Fibroblast of lung (primary cell): ENCODE measurements at regions not wholly inside any gene's neighbourhood (a gene's known extent, or its start where the extent isn't known, plus 50 kb on each side); places are given as distances from the start of the nearest gene placed in this dataset.
A peak's percentile ranks its signal among the peaks of the same experiment; 100 is the strongest.

Experiments
- DNase-seq, 2 donors: peaks; one replicate each; pipeline versions ENCODE4 v3.0.0 to v3.0.0-alpha.2; 2010; ENCODE audit warnings: low read depth in 2 of 2
- H2AFZ ChIP-seq: 2 replicates; pipeline ENCODE4 v1.5.1; 2012; ENCODE audit warnings: low read length, control low read depth, inconsistent platforms
- H3K27ac ChIP-seq: 2 replicates; pipeline ENCODE4 v1.5.1; 2011; ENCODE audit warnings: low read length, control low read depth; ENCODE audit not compliant: insufficient read depth
- H3K27me3 ChIP-seq: 2 replicates; pipeline ENCODE4 v1.5.1; 2011; ENCODE audit warnings: mild to moderate bottlenecking, low read length; ENCODE audit not compliant: control insufficient read depth, insufficient read depth
- H3K36me3 ChIP-seq: 2 replicates; pipeline ENCODE4 v1.5.1; 2011; ENCODE audit warnings: low read length; ENCODE audit not compliant: control insufficient read depth, insufficient read depth
- H3K4me1 ChIP-seq: 2 replicates; pipeline ENCODE4 v1.5.1; 2011; ENCODE audit warnings: low read length; ENCODE audit not compliant: control insufficient read depth, insufficient read depth; ENCODE audit errors: extremely low read depth
- H3K4me2 ChIP-seq: 2 replicates; pipeline ENCODE4 v1.5.1; 2011; ENCODE audit warnings: low read length, control low read depth; ENCODE audit not compliant: insufficient read depth; ENCODE audit errors: extremely low read depth
- H3K4me3 ChIP-seq, 4 experiments: fragments of 200-600 bp in 1 of 4; sonication (generic) in 1 of 4; replicated peaks in 1 of 4; 2 replicates each; pipeline ENCODE4 v1.5.1; 2011 to 2016; ENCODE audit warnings: low read length in 4 of 4, low read depth in 3 of 4, mild to moderate bottlenecking in 3 of 4, control low read depth in 2 of 4, inconsistent platforms in 1 of 4, mixed read lengths in 1 of 4; ENCODE audit not compliant: insufficient read depth in 1 of 4; ENCODE audit errors: control extremely low read depth in 1 of 4
- H3K79me2 ChIP-seq: 2 replicates; pipeline ENCODE4 v1.5.1; 2012; ENCODE audit warnings: mild to moderate bottlenecking, low read length, inconsistent platforms; ENCODE audit not compliant: control insufficient read depth, insufficient read depth
- H3K9ac ChIP-seq: 2 replicates; pipeline ENCODE4 v1.5.1; 2011; ENCODE audit warnings: mild to moderate bottlenecking, low read length, control low read depth; ENCODE audit not compliant: insufficient read depth
- H3K9me3 ChIP-seq: 2 replicates; pipeline ENCODE4 v1.5.1; 2012; ENCODE audit warnings: low read depth, low read length; ENCODE audit not compliant: control insufficient read depth, insufficient read depth
- H4K20me1 ChIP-seq: 2 replicates; pipeline ENCODE4 v1.5.1; 2011; ENCODE audit warnings: low read length; ENCODE audit not compliant: control insufficient read depth, insufficient read depth; ENCODE audit errors: extremely low read depth
- CTCF ChIP-seq, 2 donors: IDR thresholded peaks in 1 of 2; conservative IDR thresholded peaks in 1 of 2; 1 replicate in 1 of 2; 2 replicates in 1 of 2; pipeline ENCODE4 v1.5.1; 2011 to 2012; ENCODE audit warnings: low read length in 2 of 2, control low read depth in 1 of 2, inconsistent platforms in 1 of 2, low read depth in 1 of 2, mild to moderate bottlenecking in 1 of 2
- EZH2 ChIP-seq: IDR thresholded peaks from 2 replicates; pipeline ENCODE4 v1.5.1; 2012; ENCODE audit warnings: low read length, control low read depth, mild to moderate bottlenecking; ENCODE audit errors: missing control alignments

GRCh38 chr6:132868057-132868456 lies 53.7 kb downstream of the RPS12 start:
- Histone ChIP-seq H3K4me3 (no peak overlapping the region), H3K79me2 (no peaks in the 10 kb centered on the region), H3K36me3 (no peaks in the 10 kb centered on the region), H3K9me3 (no peaks in the 10 kb centered on the region), H3K27ac (no peak overlapping the region), H3K4me2 (no peak overlapping the region), H2AFZ (no peak overlapping the region), H3K4me1 (no peaks in the 10 kb centered on the region), H3K27me3 (peaks cover 2% of the 10 kb centered on the region), H4K20me1 (no peaks in the 10 kb centered on the region), H3K9ac (no peak overlapping the region)
- DNase-seq, result no peak
- no peak for TF ChIP-seq EZH2

- no peaks in the 10 kb centered on the region for H3K36me3 ChIP-seq
- DNase-seq, result peak in 1 of 2 donors; percentile 7
- no peak overlapping the region for H3K4me3 ChIP-seq
- no peaks in the 10 kb centered on the region for H3K79me2 ChIP-seq
- no peak overlapping the region for H3K9ac ChIP-seq
- no peak overlapping the region for H2AFZ ChIP-seq
- TF ChIP-seq CTCF (conservative IDR thresholded peaks at IDR 0.05 in 1 of 2, IDR thresholded peaks at IDR 0.05 in 1 of 2; ENCODE audit: low read depth in 1 of 2, low read length in 2 of 2), result no peak
- no peak for TF ChIP-seq EZH2
- H3K27ac ChIP-seq, result no peak overlapping the region
- H3K4me2 ChIP-seq, result no peak overlapping the region
- no peaks in the 10 kb centered on the region for H4K20me1 ChIP-seq
- H3K4me1 ChIP-seq, result no peaks in the 10 kb centered on the region
- H3K27me3 ChIP-seq, result peaks cover 2% of the 10 kb centered on the region
- no peaks in the 10 kb centered on the region for H3K9me3 ChIP-seq
Observed at GRCh38 chr6:132872923-132873322, 58.6 kb downstream of the RPS12 start.

- TF ChIP-seq CTCF (conservative IDR thresholded peaks at IDR 0.05 in 1 of 2, IDR thresholded peaks at IDR 0.05 in 1 of 2; ENCODE audit: low read depth in 1 of 2, low read length in 2 of 2), result no peak
- TF ChIP-seq EZH2, result no peak
- no peak overlapping the region for H3K27ac ChIP-seq
- H3K4me2 ChIP-seq, result no peak overlapping the region
- no peaks in the 10 kb centered on the region for H4K20me1 ChIP-seq
- H3K4me1 ChIP-seq, result no peaks in the 10 kb centered on the region
- no peaks in the 10 kb centered on the region for H3K9me3 ChIP-seq
- no peak overlapping the region for H2AFZ ChIP-seq
- no peak for DNase-seq
- H3K27me3 ChIP-seq, result no peaks in the 10 kb centered on the region
- no peaks in the 10 kb centered on the region for H3K79me2 ChIP-seq
- no peak overlapping the region for H3K9ac ChIP-seq
- no peak overlapping the region for H3K4me3 ChIP-seq
- H3K36me3 ChIP-seq, result no peaks in the 10 kb centered on the region
Observed at GRCh38 chr6:132877003-132877402, 62.6 kb downstream of the RPS12 start.
